H1 (cell line): ENCODE measurements at regions not wholly inside any gene's neighbourhood (a gene's known extent, or its start where the extent isn't known, plus 50 kb on each side); places are given as distances from the start of the nearest gene placed in this dataset.

Source experiments
- CTCF ChIA-PET: fragments of 300-600 bp; sonication (Branson Sonifier 250); formaldehyde crosslinking; loops from one replicate; lab custom pipeline; 2021; ENCODE audit not compliant: partially characterized antibody; lab: Charles Lee
- POLR2A ChIA-PET: fragments of 300-600 bp; sonication (Branson Sonifier 250); formaldehyde crosslinking; loops from one replicate; lab custom pipeline; 2021; ENCODE audit warnings: inconsistent platforms; ENCODE audit not compliant: partially characterized antibody; lab: Charles Lee
- DNase-seq, 2 experiments: peaks; one replicate each; pipeline versions ENCODE4 v3.0.0 to v3.0.0-alpha.2; 2010 to 2022; ENCODE audit warnings: low spot score in 2 of 2, low read depth in 1 of 2, mixed read lengths in 1 of 2
- FAIRE-seq: peaks from 2 replicates; lab custom pipeline; 2011; peaks lifted over from hg19 to GRCh38; lab: Jason Lieb, UNC
- H2AFZ ChIP-seq: 2 replicates; pipeline ENCODE4 v1.8.1; 2012; ENCODE audit warnings: low read length, inconsistent platforms
- H2AK5ac ChIP-seq: 2 replicates; pipeline ENCODE4 v1.6.1; 2013; ENCODE audit warnings: low read depth, low read length
- H2BK120ac ChIP-seq: replicated peaks from 2 replicates; pipeline ENCODE3; 2013; ENCODE audit warnings: low read depth, low read length, inconsistent platforms
- H2BK12ac ChIP-seq: 2 replicates; pipeline ENCODE4 v1.6.1; 2013; ENCODE audit warnings: low read depth, low read length
- H2BK15ac ChIP-seq: 2 replicates; pipeline ENCODE4 v1.6.1; 2013; ENCODE audit warnings: low read length
- H2BK20ac ChIP-seq: 2 replicates; pipeline ENCODE4 v1.6.1; 2013; ENCODE audit warnings: low read length
- H2BK5ac ChIP-seq: 2 replicates; pipeline ENCODE4 v1.6.1; 2013; ENCODE audit warnings: low read depth, low read length
- H3K14ac ChIP-seq: 2 replicates; pipeline ENCODE4 v1.6.1; 2013; ENCODE audit warnings: inconsistent platforms; ENCODE audit not compliant: insufficient read length
- H3K18ac ChIP-seq: 2 replicates; pipeline ENCODE4 v1.6.1; 2013; ENCODE audit warnings: low read length; ENCODE audit errors: extremely low read depth
- H3K23ac ChIP-seq: 2 replicates; pipeline ENCODE4 v1.6.1; 2013; ENCODE audit warnings: inconsistent platforms; ENCODE audit not compliant: insufficient read length
- H3K23me2 ChIP-seq: 2 replicates; pipeline ENCODE4 v1.6.1; 2013; ENCODE audit warnings: low read depth, low read length
- H3K27ac ChIP-seq: 2 replicates; pipeline ENCODE4 v1.6.1; 2011; ENCODE audit warnings: low read depth, low read length, inconsistent platforms
- H3K27me3 ChIP-seq, 4 experiments: replicated peaks in 1 of 4; 1 replicate in 1 of 4; 2 replicates in 3 of 4; pipeline versions ENCODE4 v1.6.1 to v1.8.1; 2011 to 2013; ENCODE audit warnings: low read length in 3 of 4, mild to moderate bottlenecking in 3 of 4, inconsistent platforms in 2 of 4, mixed read lengths in 2 of 4, moderate library complexity in 1 of 4; ENCODE audit not compliant: control insufficient read depth in 3 of 4, insufficient read depth in 3 of 4; ENCODE audit errors: extremely low read depth in 1 of 4
- H3K36me3 ChIP-seq, 4 experiments: 2 replicates each; pipeline versions ENCODE4 v1.6.1 to v1.8.1; 2011 to 2013; ENCODE audit warnings: mild to moderate bottlenecking in 4 of 4, low read length in 3 of 4, moderate library complexity in 2 of 4, control low read depth in 1 of 4, inconsistent platforms in 1 of 4; ENCODE audit not compliant: insufficient read depth in 4 of 4, control insufficient read depth in 2 of 4
- H3K4ac ChIP-seq: replicated peaks from 2 replicates; pipeline ENCODE3; 2013; ENCODE audit warnings: low read length, low read depth, mixed read lengths, inconsistent platforms; ENCODE audit not compliant: insufficient read length
- H3K4me1 ChIP-seq, 4 experiments: replicated peaks in 1 of 4; 1 replicate in 1 of 4; 2 replicates in 3 of 4; pipeline versions ENCODE4 v1.6.1 to v1.8.1; 2011 to 2013; ENCODE audit warnings: low read length in 3 of 4, inconsistent platforms in 2 of 4, mixed read lengths in 1 of 4; ENCODE audit not compliant: insufficient read depth in 4 of 4, control insufficient read depth in 3 of 4
- H3K4me2 ChIP-seq, 2 experiments: 2 replicates each; pipeline versions ENCODE4 v1.6.1 to v1.8.1; 2011 to 2013; ENCODE audit warnings: low read depth in 2 of 2, low read length in 2 of 2, control low read depth in 1 of 2, inconsistent platforms in 1 of 2, mild to moderate bottlenecking in 1 of 2; ENCODE audit not compliant: insufficient read depth in 1 of 2
- H3K4me3 ChIP-seq, 4 experiments: fragments of 200-600, 300-600 bp in 1 of 4; sonication (generic), shearing (Covaris generic), sonication (Bioruptor Twin) in 1 of 4; 2 replicates each; pipeline versions ENCODE4 v1.5.1 to v1.8.1; 2011 to 2016; ENCODE audit warnings: low read length in 4 of 4, low read depth in 3 of 4, control low read depth in 2 of 4, inconsistent platforms in 2 of 4, mild to moderate bottlenecking in 2 of 4, mixed read lengths in 1 of 4, moderate library complexity in 1 of 4; ENCODE audit not compliant: insufficient read depth in 2 of 4; ENCODE audit errors: extremely low read depth in 1 of 4
- H3K56ac ChIP-seq: replicated peaks from 2 replicates; pipeline ENCODE3; 2013; ENCODE audit warnings: low read depth, mild to moderate bottlenecking, mixed read lengths, low read length, inconsistent platforms; ENCODE audit not compliant: insufficient read length
- H3K79me1 ChIP-seq: 2 replicates; pipeline ENCODE4 v1.6.1; 2013; ENCODE audit warnings: low read depth, low read length, control low read depth
- H3K79me2 ChIP-seq, 2 experiments: 2 replicates each; pipeline versions ENCODE4 v1.6.1 to v1.8.1; 2012 to 2013; ENCODE audit warnings: low read length in 2 of 2, mild to moderate bottlenecking in 2 of 2, inconsistent platforms in 1 of 2; ENCODE audit not compliant: insufficient read depth in 2 of 2, control insufficient read depth in 1 of 2
- H3K9ac ChIP-seq, 4 experiments: replicated peaks in 1 of 4; 1 replicate in 1 of 4; 2 replicates in 3 of 4; pipeline versions ENCODE4 v1.6.1 to v1.8.1; 2011 to 2013; ENCODE audit warnings: low read depth in 3 of 4, low read length in 3 of 4, control low read depth in 2 of 4, mild to moderate bottlenecking in 2 of 4, moderate library complexity in 2 of 4, inconsistent platforms in 1 of 4; ENCODE audit errors: extremely low read depth in 1 of 4
- H3K9me3 ChIP-seq, 2 experiments: 2 replicates each; pipeline versions ENCODE4 v1.6.1 to v1.8.1; 2012 to 2013; ENCODE audit warnings: mild to moderate bottlenecking in 2 of 2, moderate library complexity in 2 of 2, control low read depth in 1 of 2, inconsistent platforms in 1 of 2, low read depth in 1 of 2, low read length in 1 of 2, mixed read lengths in 1 of 2; ENCODE audit not compliant: insufficient read depth in 2 of 2
- H4K20me1 ChIP-seq, 2 experiments: replicated peaks in 1 of 2; 2 replicates each; pipeline versions ENCODE3 to v1.8.1; 2011 to 2013; ENCODE audit warnings: inconsistent platforms in 2 of 2, low read length in 2 of 2, mild to moderate bottlenecking in 1 of 2; ENCODE audit not compliant: insufficient read depth in 2 of 2, control insufficient read depth in 1 of 2
- H4K5ac ChIP-seq: 2 replicates; pipeline ENCODE4 v1.6.1; 2013; ENCODE audit warnings: low read length, low read depth, mixed read lengths, inconsistent platforms; ENCODE audit not compliant: insufficient read length
- H4K8ac ChIP-seq: 2 replicates; pipeline ENCODE4 v1.8.0; 2013; ENCODE audit warnings: mild to moderate bottlenecking, moderate library complexity, low read length, inconsistent platforms; ENCODE audit not compliant: insufficient read depth; ENCODE audit errors: extremely low read depth
- H4K91ac ChIP-seq: replicated peaks from 2 replicates; pipeline ENCODE3; 2013; ENCODE audit warnings: low read length, mixed read lengths, inconsistent platforms; ENCODE audit not compliant: insufficient read length
- ATF2 ChIP-seq: IDR thresholded peaks from 2 replicates; pipeline ENCODE4 v1.6.1; 2012; ENCODE audit warnings: low read length, inconsistent platforms
- CBX8 ChIP-seq: fragments of 300-800, 300-1000 bp; sonication (generic); IDR thresholded peaks from 2 replicates; pipeline ENCODE4 v1.7.1; 2016; ENCODE audit warnings: low read depth, low read length, borderline replicate concordance
- EZH2 ChIP-seq: fragments of 200-600 bp; sonication (generic); IDR thresholded peaks from 2 replicates; pipeline ENCODE4 v1.7.1; 2012; ENCODE audit warnings: low read depth, mild to moderate bottlenecking, moderate library complexity, low read length, inconsistent platforms; ENCODE audit not compliant: severe bottlenecking
- KDM1A ChIP-seq: fragments of 200-600, 300-600 bp; sonication (generic); IDR thresholded peaks from 2 replicates; pipeline ENCODE4 v1.7.1; 2016; ENCODE audit warnings: mild to moderate bottlenecking, low read length, borderline replicate concordance
- RAD21 ChIP-seq, 2 experiments: IDR thresholded peaks in 1 of 2; conservative IDR thresholded peaks in 1 of 2; 2 replicates each; pipeline ENCODE4 v1.6.1; 2011; ENCODE audit warnings: low read depth in 2 of 2, low read length in 2 of 2, improper control_type of control experiment in 1 of 2, inconsistent platforms in 1 of 2, mild to moderate bottlenecking in 1 of 2, moderate library complexity in 1 of 2
- RBBP5 ChIP-seq: IDR thresholded peaks from 2 replicates; pipeline ENCODE4 v1.7.1; 2012; ENCODE audit warnings: low read depth, mild to moderate bottlenecking, inconsistent platforms, low read length, moderate library complexity, borderline replicate concordance
- TBP ChIP-seq: IDR thresholded peaks from 2 replicates; pipeline ENCODE4 v1.6.1; 2011; ENCODE audit warnings: low read depth, low read length, improper control_type of control experiment
- WGBS, 2 experiments: shearing (Covaris generic) in 1 of 2; methylation state at CpG; one replicate each; pipeline versions ENCODE4 v1.1.6 to v1.1.7; 2013 to 2015; ENCODE audit warnings: low lambda C conversion rate in 2 of 2, mixed read lengths in 2 of 2, inconsistent platforms in 1 of 2, low coverage in 1 of 2, missing lambda C conversion rate in 1 of 2; ENCODE audit not compliant: insufficient replicate concordance in 2 of 2, insufficient coverage in 1 of 2, insufficient read length in 1 of 2; ENCODE audit errors: extremely low coverage in 1 of 2, missing lambda C conversion rate in 1 of 2; 5-methylcytosine and 5-hydroxymethylcytosine counted together

GRCh38 chr10:129320340-129320739 lies 146.7 kb upstream of the MGMT start:
- no peak for FAIRE-seq
- 93% methylated on average over 1 of the region's 1 CpG; no CpG with 5 or more reads in 1 of the 2 experiments for WGBS, 2 experiments
- TF ChIP-seq CBX8 (no peak), KDM1A (no peak), RAD21 (IDR thresholded peaks at IDR 0.05 in 1 of 2, conservative IDR thresholded peaks at IDR 0.05 in 1 of 2; ENCODE audit: low read depth in 2 of 2, low read length in 2 of 2) (no peak), TBP (no peak), RBBP5 (no peak), EZH2 (no peak), ATF2 (no peak)

More at GRCh38 chr10:129320340-129320739, 146.7 kb upstream of the MGMT start:
- Histone ChIP-seq H3K27ac (no peak overlapping the region), H3K4me2 (no peak overlapping the region), H2BK20ac (no peak overlapping the region), H2BK15ac (no peak overlapping the region), H3K9ac (no peak overlapping the region), H2BK12ac (no peak overlapping the region), H3K14ac (no peak overlapping the region), H3K18ac (no peak overlapping the region), H2AK5ac (no peak overlapping the region), H4K8ac (no peak overlapping the region), H4K20me1 (no peaks in the 10 kb centered on the region), H3K79me2 (no peaks in the 10 kb centered on the region), H3K4ac (no peak overlapping the region), H3K23me2 (no peaks in the 10 kb centered on the region), H3K23ac (no peak overlapping the region), H2BK5ac (no peak overlapping the region), H3K27me3 (no peaks in the 10 kb centered on the region; a peak in 1 of 7 replicates), H3K4me3 (no peak overlapping the region), H3K36me3 (no peaks in the 10 kb centered on the region), H3K56ac (no peak overlapping the region), H2BK120ac (no peak overlapping the region), H4K5ac (no peak overlapping the region), H3K4me1 (0 out of 7 replicates have a peak, but pooled peaks cover 0 to 4% (median 1%) of the 10 kb centered on the region in 4 experiments), H4K91ac (no peak overlapping the region), H3K9me3 (peaks cover 0 to 13% of the 10 kb centered on the region in 2 experiments), H3K79me1 (no peaks in the 10 kb centered on the region), H2AFZ (no peak overlapping the region)
- DNase-seq = no peak
- POLR2A ChIA-PET = no interaction called here
- CTCF ChIA-PET = no interaction called here
